Right lung (tissue), 2 donors: ENCODE measurements at regions not wholly inside any gene's neighbourhood (a gene's known extent, or its start where the extent isn't known, plus 50 kb on each side); places are given as distances from the start of the nearest gene placed in this dataset.
A peak's percentile ranks its signal among the peaks of the same experiment; 100 is the strongest.

Experiments
- DNase-seq, 2 donors: peaks; one replicate each; pipeline ENCODE4 v3.0.0-alpha.2; 2013

DNA sequence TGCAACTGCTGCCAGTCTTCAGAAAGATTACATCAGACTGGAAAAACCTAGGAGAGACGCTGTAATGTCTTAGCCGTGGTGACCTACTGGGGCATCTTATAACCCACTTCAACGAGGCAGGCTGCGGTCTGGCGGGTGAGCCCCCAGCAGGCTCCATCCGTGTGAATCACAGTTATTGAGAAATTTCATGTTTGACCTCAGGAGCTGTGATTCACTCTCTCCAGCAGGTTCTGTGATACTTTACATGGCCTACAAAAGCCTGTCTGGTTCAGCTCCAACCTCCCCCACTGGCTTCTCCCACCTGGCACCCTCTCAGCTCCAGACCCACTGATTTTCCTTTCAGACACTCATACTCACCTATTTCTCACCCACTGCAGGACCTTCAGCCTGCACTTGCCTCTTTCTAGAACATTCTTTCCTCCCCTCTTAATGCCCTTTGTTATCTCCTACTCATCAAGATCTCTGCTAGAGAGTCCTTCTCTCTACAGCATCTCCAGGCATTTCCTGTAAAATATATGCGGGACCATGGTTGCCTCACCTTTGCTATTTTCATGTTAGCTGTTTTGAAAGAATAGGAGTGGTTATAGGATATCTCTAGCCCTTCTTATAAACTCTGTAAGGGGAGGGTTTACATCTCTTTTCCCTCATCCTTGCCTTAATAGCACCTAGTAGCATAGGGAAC lies 227.9 kb downstream of the MAF start:
- no peak for DNase-seq

DNA sequence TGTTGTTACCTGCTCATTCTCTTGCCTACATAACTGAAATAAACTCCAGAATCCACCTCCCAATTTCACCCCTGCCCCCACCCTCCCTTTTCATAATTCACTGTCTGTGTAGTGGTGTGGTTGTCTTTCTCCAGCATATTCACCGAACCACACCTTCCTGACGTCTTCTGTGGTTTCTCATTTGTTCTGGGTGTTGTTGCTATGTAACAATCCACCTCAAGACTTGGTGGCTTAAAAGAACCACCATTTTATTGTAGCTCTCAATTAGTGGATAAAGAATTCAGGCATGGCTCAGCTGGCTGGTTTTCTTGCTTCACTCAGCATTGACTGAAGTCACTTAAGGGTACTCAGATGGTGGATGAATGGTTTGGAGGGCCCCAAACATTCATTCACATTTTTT lies 229.8 kb downstream of the MAF start:
- DNase-seq, result no peak

- no peak for DNase-seq
Measured at GRCh38 chr16:79369796-79370195, 230.7 kb downstream of the MAF start.

DNA sequence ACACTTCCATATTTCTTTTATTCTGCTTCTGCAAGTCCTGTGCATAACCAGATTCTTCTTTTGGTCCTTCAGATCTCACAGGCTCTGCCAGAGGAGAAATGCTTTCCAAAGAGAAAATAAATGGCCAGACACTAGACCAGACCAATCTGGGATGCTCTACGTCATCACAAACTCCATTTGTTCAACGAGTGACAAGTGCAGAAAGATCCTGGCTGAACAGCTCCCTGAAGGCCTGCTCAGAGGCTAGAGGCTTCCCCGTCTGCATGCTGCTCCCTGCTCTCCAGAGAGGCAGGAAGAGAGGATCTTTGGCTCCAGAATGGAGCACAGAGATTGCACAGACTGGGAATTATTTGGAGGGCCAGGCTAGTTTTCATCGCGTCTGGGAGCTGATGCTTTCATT lies 232.7 kb downstream of the MAF start:
- no peak for DNase-seq

- no peak for DNase-seq
Measured at GRCh38 chr16:79366635-79367034, 233.9 kb downstream of the MAF start.

GRCh38 chr16:79365702-79366101 lies 234.8 kb downstream of the MAF start:
- DNase-seq, result no peak

- no peak for DNase-seq
Measured at GRCh38 chr16:79363484-79363883, 237.1 kb downstream of the MAF start.

- no peak for DNase-seq
Measured at GRCh38 chr16:79363035-79363434, 237.5 kb downstream of the MAF start.

DNA sequence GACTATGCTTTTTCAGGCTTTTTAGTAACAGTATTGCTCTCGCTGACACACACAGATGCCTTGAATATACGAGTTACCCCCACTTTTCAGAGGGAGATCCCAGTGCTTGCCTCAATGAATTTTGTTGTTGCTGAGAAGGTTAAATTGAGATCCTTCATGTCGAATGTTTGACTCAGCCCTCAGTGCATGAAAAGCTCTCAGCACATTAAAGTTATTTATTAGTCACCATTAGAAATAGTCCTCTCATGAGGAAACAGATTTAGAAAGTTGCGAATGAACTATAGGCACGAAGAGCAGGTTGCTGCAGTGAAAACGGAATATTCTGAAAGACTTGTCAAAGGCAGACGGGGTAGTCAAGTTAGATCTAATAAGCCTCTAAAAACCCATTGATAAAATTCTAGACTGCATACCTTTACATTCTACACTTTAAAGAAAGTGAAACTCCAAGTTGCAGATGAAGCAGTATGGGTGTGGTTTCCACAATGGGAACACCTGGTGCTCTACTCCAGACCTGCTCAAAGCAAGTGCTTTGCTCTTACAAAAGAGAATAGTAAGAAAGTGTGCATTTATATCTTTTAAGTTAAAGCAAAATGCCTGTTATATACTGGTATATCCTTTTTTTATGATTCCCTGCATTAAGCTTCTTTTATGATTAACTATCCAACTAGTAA lies 238.1 kb downstream of the MAF start:
- no peak for DNase-seq

GRCh38 chr16:79361132-79361751 lies 239.3 kb downstream of the MAF start:
- DNase-seq, result no peak

DNA sequence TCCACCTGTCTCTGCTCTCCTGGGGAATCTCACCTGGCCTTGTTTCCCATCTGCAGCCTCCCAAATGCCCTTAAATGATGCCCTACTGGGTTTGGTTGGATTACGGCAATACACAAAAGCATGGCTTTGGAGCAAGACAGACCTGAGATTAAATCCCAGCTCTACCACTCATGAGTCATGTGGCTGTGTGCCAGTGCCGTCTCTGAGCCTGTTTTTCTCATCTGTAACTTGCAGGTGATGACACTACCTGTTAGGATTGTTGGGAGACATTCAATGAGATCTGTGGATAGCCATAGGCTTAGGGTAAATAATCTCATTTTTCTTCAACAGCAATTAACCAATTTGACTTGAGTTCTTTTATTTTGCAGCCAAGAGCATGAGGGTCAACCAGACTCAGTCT lies 240.3 kb downstream of the MAF start:
- DNase-seq, result no peak

DNA sequence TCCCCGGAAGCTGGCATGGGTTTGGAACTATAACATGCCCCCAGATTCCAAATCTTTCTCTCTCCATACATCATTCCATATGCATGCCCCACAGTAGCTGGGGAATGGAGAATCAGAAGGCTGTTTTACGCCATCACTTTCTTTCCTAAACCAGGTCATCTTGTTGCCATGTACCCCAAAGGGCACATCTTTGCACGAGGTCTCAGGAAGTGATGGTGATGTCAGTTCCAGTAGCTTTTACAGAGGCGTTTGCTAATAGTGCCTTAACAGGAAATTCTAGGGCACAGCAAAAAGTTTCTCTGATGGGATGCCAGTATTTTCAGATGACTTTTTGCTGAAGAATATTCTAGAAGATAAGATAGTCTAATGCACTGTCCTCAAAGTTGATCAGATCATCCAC lies 241.5 kb downstream of the MAF start:
- no peak for DNase-seq

- DNase-seq, result no peak
Measured at GRCh38 chr16:79358188-79358587, 242.3 kb downstream of the MAF start.

DNA sequence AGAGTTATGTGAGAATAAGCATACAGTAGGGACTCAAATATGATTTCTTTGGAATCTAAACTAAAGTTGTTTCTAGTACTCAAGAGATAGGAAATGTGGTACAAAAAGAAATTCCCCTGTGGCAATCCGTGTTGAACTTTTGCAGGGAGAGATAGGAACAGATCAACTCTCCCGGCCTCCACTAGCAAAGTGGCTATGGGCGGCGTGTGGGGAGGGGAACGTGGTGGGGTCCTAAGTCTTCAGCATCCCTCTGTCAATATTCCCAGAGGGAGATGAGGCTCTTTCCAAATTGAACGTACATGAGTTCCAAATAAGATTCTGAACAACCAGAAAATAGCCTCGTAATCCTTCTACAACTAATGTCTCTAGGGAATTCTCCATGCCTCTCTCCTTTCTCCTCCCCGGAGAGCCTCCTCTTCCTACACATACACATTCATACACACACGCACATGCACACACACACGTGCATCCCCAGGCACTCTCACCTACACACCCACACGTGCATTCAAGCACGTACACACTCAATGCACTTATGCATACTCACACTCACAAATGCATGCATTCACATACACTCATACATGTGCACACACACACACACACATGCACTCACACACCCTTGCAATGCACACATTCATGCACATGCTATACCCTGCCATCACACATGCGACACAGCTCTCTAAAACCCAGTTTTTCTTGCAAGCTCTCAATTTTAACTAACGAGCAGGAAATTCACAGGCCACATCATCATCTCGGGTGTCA lies 244.8 kb downstream of the MAF start:
- no peak for DNase-seq

GRCh38 chr16:79351927-79352326 lies 248.6 kb downstream of the MAF start:
- no peak for DNase-seq

- DNase-seq, result no peak
Measured at GRCh38 chr16:79349803-79350202, 250.7 kb downstream of the MAF start.

DNA sequence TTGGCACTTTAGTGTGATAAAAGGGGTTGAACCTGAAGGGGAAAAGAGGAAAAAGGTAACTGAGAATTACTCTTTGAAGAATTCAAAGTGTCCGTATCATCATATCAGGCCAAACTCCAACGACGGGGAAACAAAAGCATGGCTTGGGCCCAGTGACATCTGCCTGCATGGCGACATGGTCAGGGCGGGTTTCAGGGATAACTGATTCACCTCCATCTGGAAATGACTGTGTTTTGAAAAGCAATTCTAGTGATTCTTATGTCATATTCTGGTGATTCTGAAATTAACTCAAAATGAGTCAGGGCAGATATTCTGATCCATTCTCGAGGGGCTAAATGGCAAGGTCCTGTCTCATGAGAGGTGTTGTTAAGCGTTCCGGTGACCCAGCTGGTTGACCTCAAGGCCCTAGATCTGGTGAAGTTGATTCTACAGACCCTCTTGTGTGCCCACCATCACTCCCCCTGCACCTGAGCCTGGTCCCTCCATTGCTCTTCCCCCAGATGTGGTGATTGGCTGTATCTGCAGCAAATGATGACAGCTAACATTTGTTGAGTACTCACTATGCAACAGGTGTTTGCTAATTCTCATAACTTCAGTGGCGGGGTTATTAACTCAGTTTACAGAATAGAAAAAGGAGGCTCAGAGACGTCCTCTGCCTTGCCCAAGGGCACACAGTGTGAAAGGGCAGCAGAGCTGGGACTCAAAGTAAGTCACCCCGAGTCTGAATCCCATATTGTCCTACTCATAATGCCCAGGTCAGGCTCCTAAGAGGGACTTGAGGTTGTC lies 251.8 kb downstream of the MAF start:
- no peak for DNase-seq

GRCh38 chr16:79347277-79347676 lies 253.3 kb downstream of the MAF start:
- no peak for DNase-seq

- no peak for DNase-seq
Measured at GRCh38 chr16:79339863-79340262, 260.7 kb downstream of the MAF start.

DNA sequence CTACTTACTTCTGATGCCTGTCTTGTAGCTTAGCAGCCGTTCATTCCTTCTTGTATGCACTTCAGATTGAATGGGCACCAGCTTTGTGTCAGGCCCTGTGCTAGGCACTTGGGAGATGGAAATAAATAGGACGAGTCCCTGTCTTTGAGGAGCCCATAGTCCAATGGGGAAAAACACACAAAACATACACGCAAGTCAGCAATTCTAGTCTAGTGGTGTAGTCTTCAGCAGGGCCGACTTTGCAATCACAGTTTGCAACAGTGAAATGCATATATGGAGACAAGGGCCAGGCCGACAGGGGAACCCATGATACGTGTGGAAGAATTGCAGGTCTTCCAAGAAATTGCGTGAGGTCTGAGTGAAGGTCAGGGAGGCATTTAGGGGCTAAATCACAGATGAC lies 262.6 kb downstream of the MAF start:
- DNase-seq, result no peak

- peak in 1 of 2 donors; percentile 16 for DNase-seq
Measured at GRCh38 chr16:79336437-79337229, 263.9 kb downstream of the MAF start.
